ENCODE measurements at regions not wholly inside any gene's neighbourhood (a gene's known extent, or its start where the extent isn't known, plus 50 kb on each side); places are given as distances from the start of the nearest gene placed in this dataset.
"Not testable (repeated sequence)": the region's sequence is repeated elsewhere in the genome, so short reads cannot be mapped to it uniquely, and the experiment has no call there.

GRCh38 chr6:141830530-141830929 is 302.2 kb upstream of the GJE1 start:
- TF ChIP-seq POLR2A (IDR thresholded peaks at IDR 0.05) (no peak), CTCF (IDR thresholded peaks at IDR 0.05) (no peak)
- no peak overlapping the region for H3K27ac ChIP-seq
- DNase-seq = no peak
- 50 to 92% methylated on average over 1 of the region's 1 CpG for WGBS, 2 donors
- no peaks in the 10 kb centered on the region for H3K27me3 ChIP-seq
- H3K4me3 ChIP-seq = no peak overlapping the region
- no peaks in the 10 kb centered on the region for H3K4me1 ChIP-seq
- intact Hi-C loops (cut with DNase I) = no loop called here
- H3K36me3 ChIP-seq = no peaks in the 10 kb centered on the region
- H3K9me3 ChIP-seq = no peaks in the 10 kb centered on the region

DNA sequence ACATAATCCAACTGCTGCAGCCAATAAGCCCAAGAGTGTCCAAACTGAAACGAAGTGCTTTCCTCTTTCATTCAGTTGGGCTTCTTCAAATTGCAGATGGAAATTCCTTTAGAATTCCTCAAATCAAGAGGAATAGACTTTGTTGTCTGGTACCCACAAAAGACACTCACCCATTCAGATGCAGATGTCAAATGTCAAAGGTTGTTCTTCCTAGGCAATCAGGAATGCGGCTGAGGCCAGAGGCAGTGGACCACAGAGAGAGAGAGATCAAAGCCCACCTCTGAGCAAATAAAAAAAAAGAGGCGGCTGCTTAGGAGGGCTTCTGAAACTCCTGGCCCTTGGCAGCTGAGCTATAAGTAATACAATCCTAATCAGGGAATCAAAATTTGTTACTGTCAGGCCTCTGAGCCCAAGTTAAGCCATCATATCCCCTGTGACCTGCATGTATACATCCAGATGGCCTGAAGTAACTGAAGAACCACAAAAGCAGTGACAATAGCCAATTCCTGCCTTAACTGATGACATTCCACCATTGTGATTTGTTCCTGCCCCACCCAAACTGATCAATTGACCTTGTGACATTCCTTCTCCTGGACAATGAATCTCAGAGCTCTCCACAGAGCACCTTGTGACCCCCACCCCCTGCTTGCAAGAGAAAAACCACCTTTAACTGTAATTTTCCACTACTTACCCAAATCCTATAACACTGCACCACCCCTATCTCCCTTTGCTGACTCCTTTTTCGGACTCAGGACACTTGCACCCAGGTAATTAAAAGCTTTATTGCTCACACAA is 303.0 kb upstream of the GJE1 start:
- Histone ChIP-seq H3K9me3 (no peaks in the 10 kb centered on the region), H3K36me3 (no peaks in the 10 kb centered on the region), H3K4me1 (no peaks in the 10 kb centered on the region), H3K4me3 (no peak overlapping the region), H3K27me3 (no peaks in the 10 kb centered on the region), H3K27ac (no peak overlapping the region)
- intact Hi-C loops (cut with DNase I) = no loop called here
- no peak for DNase-seq
- TF ChIP-seq POLR2A (IDR thresholded peaks at IDR 0.05) (no peak), CTCF (IDR thresholded peaks at IDR 0.05) (no peak)
- WGBS, 2 donors = 28 to 43% methylated on average over 4 of the region's 4 CpGs

DNA sequence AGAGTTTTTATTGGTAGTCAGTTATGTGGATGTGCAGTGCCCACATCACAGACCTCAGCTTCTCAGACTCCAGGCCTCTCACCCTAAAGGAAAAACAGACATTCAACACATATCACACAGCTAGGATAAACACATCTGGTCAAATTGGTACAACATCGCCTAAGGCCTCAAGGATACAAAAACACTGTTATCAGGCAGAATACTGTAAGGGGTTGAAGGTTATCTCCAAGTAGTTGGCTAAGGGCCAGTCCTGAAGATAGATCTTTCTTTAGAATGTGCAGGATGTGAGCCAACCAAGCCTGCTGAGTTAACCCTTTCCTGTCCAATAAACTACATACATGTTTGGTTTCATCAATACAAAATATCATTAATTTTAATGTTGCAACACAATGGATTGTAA is 308.4 kb upstream of the GJE1 start:
- no peaks in the 10 kb centered on the region for H3K9me3 ChIP-seq
- no peak for DNase-seq
- intact Hi-C loops (cut with DNase I) = no loop called here
- 71 to 75% methylated on average over 1 of the region's 1 CpG for WGBS, 2 donors
- no peaks in the 10 kb centered on the region for H3K4me1 ChIP-seq
- no peaks in the 10 kb centered on the region for H3K36me3 ChIP-seq
- no peaks in the 10 kb centered on the region for H3K27me3 ChIP-seq
- H3K27ac ChIP-seq = no peak overlapping the region
- no peak overlapping the region for H3K4me3 ChIP-seq
- no peak for TF ChIP-seq CTCF (IDR thresholded peaks at IDR 0.05)
- TF ChIP-seq POLR2A (IDR thresholded peaks at IDR 0.05) = no peak

DNA sequence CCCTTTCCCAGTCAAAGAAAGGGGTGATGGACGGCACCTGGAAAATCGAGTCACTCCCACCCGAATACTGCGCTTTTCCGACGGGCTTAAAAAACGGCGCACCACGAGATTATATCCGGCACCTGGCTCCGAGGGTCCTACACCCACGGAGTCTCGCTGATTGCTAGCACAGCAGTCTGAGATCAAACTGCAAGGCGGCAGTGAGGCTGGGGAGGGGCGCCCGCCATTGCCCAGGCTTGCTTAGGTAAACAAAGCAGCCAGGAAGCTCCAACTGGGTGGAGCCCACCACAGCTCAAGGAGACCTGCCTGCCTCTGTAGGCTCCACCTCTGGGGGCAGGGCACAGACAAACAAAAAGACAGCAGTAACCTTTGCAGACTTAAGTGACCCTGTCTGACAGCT is 317.7 kb upstream of the GJE1 start:
- WGBS, 2 donors = 71 to 91% methylated on average over 6 to 13 of the region's 16 CpGs
- H3K4me3 ChIP-seq; H3K9me3 ChIP-seq; H3K4me1 ChIP-seq; H3K36me3 ChIP-seq; DNase-seq; H3K27ac ChIP-seq; intact Hi-C loops (cut with DNase I); H3K27me3 ChIP-seq: not testable (repeated sequence)

- 66 to 70% methylated on average over 2 of the region's 2 CpGs for WGBS, 2 donors
- Histone ChIP-seq H3K27me3 (no peaks in the 10 kb centered on the region), H3K36me3 (no peaks in the 10 kb centered on the region), H3K4me1 (no peaks in the 10 kb centered on the region), H3K27ac (no peak overlapping the region), H3K9me3 (no peaks in the 10 kb centered on the region), H3K4me3 (no peak overlapping the region)
- no peak for TF ChIP-seq POLR2A (IDR thresholded peaks at IDR 0.05)
- no peak for TF ChIP-seq CTCF (IDR thresholded peaks at IDR 0.05)
- intact Hi-C loops (cut with DNase I) = no loop called here
- DNase-seq = no peak
These were observed 322.8 kb upstream of the GJE1 start for GRCh38 chr6:141809901-141810300.

DNA sequence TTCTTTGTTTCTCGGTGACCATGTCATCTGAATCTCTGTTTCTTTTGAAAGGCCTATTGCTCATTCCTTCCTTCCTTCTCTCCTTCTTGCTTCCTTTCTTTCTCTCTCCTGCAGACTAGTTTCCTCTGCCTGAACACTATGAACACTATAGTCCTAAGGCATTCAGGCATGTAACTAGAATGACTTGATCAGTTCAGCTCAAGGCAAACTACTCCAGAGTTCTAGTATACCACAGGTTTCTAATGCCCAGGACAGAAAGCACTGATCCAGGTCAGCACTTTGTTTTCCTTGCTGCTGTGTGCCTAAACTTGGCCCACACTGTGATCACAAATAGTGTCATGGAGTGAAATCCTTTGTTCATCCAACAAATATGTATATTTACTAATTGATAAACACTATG is 324.1 kb upstream of the GJE1 start:
- Histone ChIP-seq H3K4me1 (no peaks in the 10 kb centered on the region), H3K36me3 (no peaks in the 10 kb centered on the region), H3K4me3 (no peak overlapping the region), H3K9me3 (no peaks in the 10 kb centered on the region), H3K27me3 (no peaks in the 10 kb centered on the region), H3K27ac (no peak overlapping the region)
- TF ChIP-seq CTCF (IDR thresholded peaks at IDR 0.05) (no peak), POLR2A (IDR thresholded peaks at IDR 0.05) (no peak)
- WGBS, 2 donors = 72 to 94% methylated on average over 1 of the region's 1 CpG
- intact Hi-C loops (cut with DNase I) = no loop called here
- no peak for DNase-seq

DNA sequence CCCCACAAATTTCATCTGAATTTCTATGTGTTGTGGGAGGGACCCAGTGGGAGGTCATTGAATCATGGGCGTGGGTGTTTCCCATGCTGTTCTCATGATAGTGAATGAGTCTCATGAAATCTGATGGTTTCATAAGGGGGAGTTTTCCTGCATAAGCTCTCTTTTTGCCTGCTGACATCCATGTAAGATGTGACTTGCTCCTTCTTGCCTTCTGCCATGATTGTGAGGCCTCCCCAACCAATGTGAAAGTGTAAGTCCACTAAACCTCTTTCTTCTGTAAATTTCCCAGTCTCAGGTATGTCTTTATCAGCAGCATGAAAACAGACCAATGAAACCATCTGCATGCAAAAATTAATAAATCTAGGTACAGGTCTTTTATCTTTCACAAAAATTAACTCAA is 331.8 kb upstream of the GJE1 start:
- H3K4me1 ChIP-seq; H3K27me3 ChIP-seq; H3K4me3 ChIP-seq; intact Hi-C loops (cut with DNase I); H3K36me3 ChIP-seq; H3K9me3 ChIP-seq; H3K27ac ChIP-seq; DNase-seq: not testable (repeated sequence)
- WGBS, 2 donors = 53 to 75% methylated on average over 1 of the region's 1 CpG
